ENCODE measurements at regions not wholly inside any gene's neighbourhood (a gene's known extent, or its start where the extent isn't known, plus 50 kb on each side); places are given as distances from the start of the nearest gene placed in this dataset.

DNA sequence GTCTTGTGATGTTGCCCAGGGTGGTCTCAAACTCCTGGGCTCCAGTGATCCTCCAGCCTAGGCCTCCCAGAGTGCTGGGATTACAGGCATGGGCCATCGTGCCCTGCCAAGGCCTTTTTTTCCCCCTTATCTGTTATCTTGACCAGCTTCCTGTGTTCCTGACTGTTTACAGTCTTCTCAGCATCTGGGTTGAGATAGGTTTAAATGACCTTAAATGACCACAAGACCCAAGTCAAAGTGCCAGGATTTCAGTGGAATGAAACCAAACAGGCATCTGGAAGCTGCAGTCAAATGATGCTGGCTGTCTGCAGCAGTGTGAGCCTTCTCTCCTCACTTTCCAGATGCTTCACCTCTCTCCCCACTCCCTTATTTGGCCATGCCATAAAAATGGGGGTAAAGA lies 114.2 kb upstream of the CLDN10 start:
- DNase-seq (ENCODE audit: extremely low read depth in 1 of 4, low spot score in 3 of 4) (peak in 2 of 4 experiments; percentile 25 to 27), FAIRE-seq (peak; percentile 72), ATAC-seq (peak; percentile 69)
- WGBS (ENCODE audit: insufficient coverage, low coverage, missing lambda C conversion rate), result 17% methylated on average over 1 of the region's 1 CpG
- no TSS peak for BruUV-seq (replicated peaks)
- Histone ChIP-seq H3K9ac (ENCODE audit: insufficient read depth in 1 of 2, low read depth in 2 of 2, low read length in 2 of 2) (no peak overlapping the region), H4K20me1 (replicated peaks; ENCODE audit: control insufficient read depth, insufficient read depth, low read length) (no peaks in the 10 kb centered on the region), H2AFZ (ENCODE audit: low read depth, low read length) (0 out of 2 replicates have a peak overlapping the region, but pooled peaks have one; percentile 9), H3K4me3 (no peak overlapping the region), H3K4me2 (ENCODE audit: insufficient read depth, low read length) (peak overlapping the region; percentile 12; the same call in 1 of the 2 replicates), H3K27me3 (ENCODE audit: control insufficient read depth in 2 of 2, insufficient read depth in 2 of 2, low read length in 2 of 2) (no peaks in the 10 kb centered on the region), H3K9me3 (replicated peaks; ENCODE audit: control insufficient read depth, insufficient read depth, low read depth, low read length) (no peaks in the 10 kb centered on the region), H3K9me1 (ENCODE audit: control insufficient read depth, insufficient read depth, low read length) (no peaks in the 10 kb centered on the region), H3K27ac (ENCODE audit: extremely low read depth, low read depth, low read length) (no peak overlapping the region), H3K36me3 (ENCODE audit: control insufficient read depth, insufficient read depth, low read length) (no peaks in the 10 kb centered on the region), H3K4me1 (replicated peaks in 1 of 2; ENCODE audit: control insufficient read depth in 2 of 2, insufficient read depth in 2 of 2, low read length in 2 of 2) (peaks cover 0 to 15% of the 10 kb centered on the region in 2 experiments; a peak in 4 of 5 replicates), H3K79me2 (ENCODE audit: control insufficient read depth, insufficient read depth, low read length) (no peaks in the 10 kb centered on the region)
- intact Hi-C loops (cut with micrococcal nuclease), result no loop called here
- in situ Hi-C loops (cut with MboI), result no loop called here
- CTCF ChIA-PET (ENCODE audit: low intra/inter-chr PET ratio), result no interaction called here
- POLR2A ChIA-PET, result interaction anchor here (0.5 to 1.1 kb wide), 4 partner anchors 10 to 75 kb away, joined by 3 to 4 read pairs (median 3); no protein-coding TSS in a partner anchor
- no peak for TF ChIP-seq ZNF354B (CRISPR knock-in tag; IDR thresholded peaks at IDR 0.05)
- peak; percentile 51; the same call in 1 of the 2 replicates for TF ChIP-seq SMAD4 (CRISPR knock-in tag; conservative IDR thresholded peaks at IDR 0.05)
- peak; percentile 45; the same call in 1 of the 2 replicates for TF ChIP-seq SOX6 (IDR thresholded peaks at IDR 0.05)
- peak; percentile 57; the same call in 1 of the 2 replicates for TF ChIP-seq SMARCE1 (IDR thresholded peaks at IDR 0.05)
- TF ChIP-seq RFX5 (IDR thresholded peaks at IDR 0.05; ENCODE audit: low read depth, low read length), result no peak
- TF ChIP-seq, protein P1, sequence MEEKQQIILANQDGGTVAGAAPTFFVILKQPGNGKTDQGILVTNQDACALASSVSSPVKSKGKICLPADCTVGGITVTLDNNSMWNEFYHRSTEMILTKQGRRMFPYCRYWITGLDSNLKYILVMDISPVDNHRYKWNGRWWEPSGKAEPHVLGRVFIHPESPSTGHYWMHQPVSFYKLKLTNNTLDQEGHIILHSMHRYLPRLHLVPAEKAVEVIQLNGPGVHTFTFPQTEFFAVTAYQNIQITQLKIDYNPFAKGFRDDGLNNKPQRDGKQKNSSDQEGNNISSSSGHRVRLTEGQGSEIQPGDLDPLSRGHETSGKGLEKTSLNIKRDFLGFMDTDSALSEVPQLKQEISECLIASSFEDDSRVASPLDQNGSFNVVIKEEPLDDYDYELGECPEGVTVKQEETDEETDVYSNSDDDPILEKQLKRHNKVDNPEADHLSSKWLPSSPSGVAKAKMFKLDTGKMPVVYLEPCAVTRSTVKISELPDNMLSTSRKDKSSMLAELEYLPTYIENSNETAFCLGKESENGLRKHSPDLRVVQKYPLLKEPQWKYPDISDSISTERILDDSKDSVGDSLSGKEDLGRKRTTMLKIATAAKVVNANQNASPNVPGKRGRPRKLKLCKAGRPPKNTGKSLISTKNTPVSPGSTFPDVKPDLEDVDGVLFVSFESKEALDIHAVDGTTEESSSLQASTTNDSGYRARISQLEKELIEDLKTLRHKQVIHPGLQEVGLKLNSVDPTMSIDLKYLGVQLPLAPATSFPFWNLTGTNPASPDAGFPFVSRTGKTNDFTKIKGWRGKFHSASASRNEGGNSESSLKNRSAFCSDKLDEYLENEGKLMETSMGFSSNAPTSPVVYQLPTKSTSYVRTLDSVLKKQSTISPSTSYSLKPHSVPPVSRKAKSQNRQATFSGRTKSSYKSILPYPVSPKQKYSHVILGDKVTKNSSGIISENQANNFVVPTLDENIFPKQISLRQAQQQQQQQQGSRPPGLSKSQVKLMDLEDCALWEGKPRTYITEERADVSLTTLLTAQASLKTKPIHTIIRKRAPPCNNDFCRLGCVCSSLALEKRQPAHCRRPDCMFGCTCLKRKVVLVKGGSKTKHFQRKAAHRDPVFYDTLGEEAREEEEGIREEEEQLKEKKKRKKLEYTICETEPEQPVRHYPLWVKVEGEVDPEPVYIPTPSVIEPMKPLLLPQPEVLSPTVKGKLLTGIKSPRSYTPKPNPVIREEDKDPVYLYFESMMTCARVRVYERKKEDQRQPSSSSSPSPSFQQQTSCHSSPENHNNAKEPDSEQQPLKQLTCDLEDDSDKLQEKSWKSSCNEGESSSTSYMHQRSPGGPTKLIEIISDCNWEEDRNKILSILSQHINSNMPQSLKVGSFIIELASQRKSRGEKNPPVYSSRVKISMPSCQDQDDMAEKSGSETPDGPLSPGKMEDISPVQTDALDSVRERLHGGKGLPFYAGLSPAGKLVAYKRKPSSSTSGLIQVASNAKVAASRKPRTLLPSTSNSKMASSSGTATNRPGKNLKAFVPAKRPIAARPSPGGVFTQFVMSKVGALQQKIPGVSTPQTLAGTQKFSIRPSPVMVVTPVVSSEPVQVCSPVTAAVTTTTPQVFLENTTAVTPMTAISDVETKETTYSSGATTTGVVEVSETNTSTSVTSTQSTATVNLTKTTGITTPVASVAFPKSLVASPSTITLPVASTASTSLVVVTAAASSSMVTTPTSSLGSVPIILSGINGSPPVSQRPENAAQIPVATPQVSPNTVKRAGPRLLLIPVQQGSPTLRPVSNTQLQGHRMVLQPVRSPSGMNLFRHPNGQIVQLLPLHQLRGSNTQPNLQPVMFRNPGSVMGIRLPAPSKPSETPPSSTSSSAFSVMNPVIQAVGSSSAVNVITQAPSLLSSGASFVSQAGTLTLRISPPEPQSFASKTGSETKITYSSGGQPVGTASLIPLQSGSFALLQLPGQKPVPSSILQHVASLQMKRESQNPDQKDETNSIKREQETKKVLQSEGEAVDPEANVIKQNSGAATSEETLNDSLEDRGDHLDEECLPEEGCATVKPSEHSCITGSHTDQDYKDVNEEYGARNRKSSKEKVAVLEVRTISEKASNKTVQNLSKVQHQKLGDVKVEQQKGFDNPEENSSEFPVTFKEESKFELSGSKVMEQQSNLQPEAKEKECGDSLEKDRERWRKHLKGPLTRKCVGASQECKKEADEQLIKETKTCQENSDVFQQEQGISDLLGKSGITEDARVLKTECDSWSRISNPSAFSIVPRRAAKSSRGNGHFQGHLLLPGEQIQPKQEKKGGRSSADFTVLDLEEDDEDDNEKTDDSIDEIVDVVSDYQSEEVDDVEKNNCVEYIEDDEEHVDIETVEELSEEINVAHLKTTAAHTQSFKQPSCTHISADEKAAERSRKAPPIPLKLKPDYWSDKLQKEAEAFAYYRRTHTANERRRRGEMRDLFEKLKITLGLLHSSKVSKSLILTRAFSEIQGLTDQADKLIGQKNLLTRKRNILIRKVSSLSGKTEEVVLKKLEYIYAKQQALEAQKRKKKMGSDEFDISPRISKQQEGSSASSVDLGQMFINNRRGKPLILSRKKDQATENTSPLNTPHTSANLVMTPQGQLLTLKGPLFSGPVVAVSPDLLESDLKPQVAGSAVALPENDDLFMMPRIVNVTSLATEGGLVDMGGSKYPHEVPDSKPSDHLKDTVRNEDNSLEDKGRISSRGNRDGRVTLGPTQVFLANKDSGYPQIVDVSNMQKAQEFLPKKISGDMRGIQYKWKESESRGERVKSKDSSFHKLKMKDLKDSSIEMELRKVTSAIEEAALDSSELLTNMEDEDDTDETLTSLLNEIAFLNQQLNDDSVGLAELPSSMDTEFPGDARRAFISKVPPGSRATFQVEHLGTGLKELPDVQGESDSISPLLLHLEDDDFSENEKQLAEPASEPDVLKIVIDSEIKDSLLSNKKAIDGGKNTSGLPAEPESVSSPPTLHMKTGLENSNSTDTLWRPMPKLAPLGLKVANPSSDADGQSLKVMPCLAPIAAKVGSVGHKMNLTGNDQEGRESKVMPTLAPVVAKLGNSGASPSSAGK (IDR thresholded peaks at IDR 0.05), result peak; percentile 31; the same call in 1 of the 2 replicates
- TF ChIP-seq FOXP1 (CRISPR knock-in tag; IDR thresholded peaks at IDR 0.05), result no peak
- TF ChIP-seq NCOR1 (IDR thresholded peaks at IDR 0.05), result peak; percentile 78
- TF ChIP-seq ZNF143 (CRISPR knock-in tag; IDR thresholded peaks at IDR 0.05), result no peak
- no peak for TF ChIP-seq SRSF3 (IDR thresholded peaks at IDR 0.05; ENCODE audit: insufficient read depth, low read length)
